HepG2 (cell line): ENCODE measurements at regions not wholly inside any gene's neighbourhood (a gene's known extent, or its start where the extent isn't known, plus 50 kb on each side); places are given as distances from the start of the nearest gene placed in this dataset.

Source experiments
- CEBPB ChIP-seq: IDR thresholded peaks from 2 replicates; pipeline ENCODE4 v1.6.1; 2011; ENCODE audit warnings: low read depth, low read length, improper control_type of control experiment, borderline replicate concordance
- FOXM1 ChIP-seq: sonication (generic); formaldehyde crosslinking; IDR thresholded peaks from 2 replicates; pipeline ENCODE4 v1.5.0; 2020; ENCODE audit warnings: missing genetic modification reagents
- GTF3A ChIP-seq: sonication (generic); formaldehyde crosslinking; conservative IDR thresholded peaks from 2 replicates; pipeline ENCODE4 v1.4.0; 2020; ENCODE audit warnings: mild to moderate bottlenecking, missing genetic modification reagents
- MEIS2 ChIP-seq: sonication (generic); formaldehyde crosslinking; IDR thresholded peaks from 2 replicates; pipeline ENCODE4 v1.9.0; 2021; ENCODE audit warnings: mild to moderate bottlenecking, missing genetic modification reagents
- NR2C2 ChIP-seq: sonication (generic); formaldehyde crosslinking; IDR thresholded peaks from 2 replicates; pipeline ENCODE4 v1.4.0; 2020; ENCODE audit warnings: missing genetic modification reagents, mild to moderate bottlenecking, moderate library complexity, borderline replicate concordance
- POLR2A ChIP-seq, 2 experiments: IDR thresholded peaks; 2 replicates each; pipeline ENCODE4 v1.6.1; 2011; ENCODE audit warnings: low read depth in 2 of 2, low read length in 2 of 2, mild to moderate bottlenecking in 1 of 2, moderate library complexity in 1 of 2; ENCODE audit not compliant: insufficient read depth in 1 of 2
- REPIN1 ChIP-seq: sonication (generic); formaldehyde crosslinking; IDR thresholded peaks from 2 replicates; pipeline ENCODE4 v1.8.0; 2022; ENCODE audit warnings: missing genetic modification reagents, low read depth, mild to moderate bottlenecking, borderline replicate concordance
- STAT5B ChIP-seq: sonication (generic); formaldehyde crosslinking; IDR thresholded peaks from 2 replicates; pipeline ENCODE4 v1.4.0; 2020; ENCODE audit warnings: missing genetic modification reagents
- ZFX ChIP-seq: sonication (generic); formaldehyde crosslinking; IDR thresholded peaks from 2 replicates; pipeline ENCODE4 v1.4.0; 2020; ENCODE audit warnings: mild to moderate bottlenecking, low read depth, missing genetic modification reagents, moderate library complexity
- TF ChIP-seq, protein P1 (sequence below): sonication (generic); formaldehyde crosslinking; IDR thresholded peaks from 2 replicates; pipeline ENCODE4 v1.5.0; 2020; ENCODE audit warnings: mild to moderate bottlenecking, missing genetic modification reagents, moderate library complexity
- TF ChIP-seq, protein P2 (sequence below): IDR thresholded peaks from 2 replicates; pipeline ENCODE4 v1.6.1; 2012; ENCODE audit warnings: low read length, improper control_type of control experiment
- TF ChIP-seq, protein P3 (sequence below): IDR thresholded peaks from 2 replicates; pipeline ENCODE4 v1.6.1; 2016; ENCODE audit warnings: mild to moderate bottlenecking, missing biosample characterization, missing genetic modification reagents
- TF ChIP-seq, protein P4 (sequence below): sonication (generic); formaldehyde crosslinking; IDR thresholded peaks from 2 replicates; pipeline ENCODE4 v1.4.0; 2020; ENCODE audit warnings: missing genetic modification reagents

DNA sequence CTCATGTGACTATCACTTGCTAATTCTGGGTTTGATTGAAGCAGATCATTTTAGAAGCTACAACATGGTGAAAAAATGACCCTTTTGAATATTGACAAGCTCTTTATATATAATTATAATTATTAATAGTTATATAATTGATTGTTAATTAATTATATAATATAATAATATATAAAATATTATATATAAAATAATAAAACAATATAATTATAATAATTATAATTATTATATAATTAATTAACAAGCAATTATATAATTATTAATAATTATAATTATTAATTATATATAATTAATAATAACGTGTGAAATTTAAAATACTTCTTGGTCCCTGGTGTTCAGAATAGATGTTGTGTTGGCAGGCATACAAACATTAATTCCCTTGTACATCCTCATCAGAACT is 404.1 kb upstream of the CDH19 start:
- no peak for TF ChIP-seq STAT5B (CRISPR knock-in tag)
- TF ChIP-seq, protein P1, sequence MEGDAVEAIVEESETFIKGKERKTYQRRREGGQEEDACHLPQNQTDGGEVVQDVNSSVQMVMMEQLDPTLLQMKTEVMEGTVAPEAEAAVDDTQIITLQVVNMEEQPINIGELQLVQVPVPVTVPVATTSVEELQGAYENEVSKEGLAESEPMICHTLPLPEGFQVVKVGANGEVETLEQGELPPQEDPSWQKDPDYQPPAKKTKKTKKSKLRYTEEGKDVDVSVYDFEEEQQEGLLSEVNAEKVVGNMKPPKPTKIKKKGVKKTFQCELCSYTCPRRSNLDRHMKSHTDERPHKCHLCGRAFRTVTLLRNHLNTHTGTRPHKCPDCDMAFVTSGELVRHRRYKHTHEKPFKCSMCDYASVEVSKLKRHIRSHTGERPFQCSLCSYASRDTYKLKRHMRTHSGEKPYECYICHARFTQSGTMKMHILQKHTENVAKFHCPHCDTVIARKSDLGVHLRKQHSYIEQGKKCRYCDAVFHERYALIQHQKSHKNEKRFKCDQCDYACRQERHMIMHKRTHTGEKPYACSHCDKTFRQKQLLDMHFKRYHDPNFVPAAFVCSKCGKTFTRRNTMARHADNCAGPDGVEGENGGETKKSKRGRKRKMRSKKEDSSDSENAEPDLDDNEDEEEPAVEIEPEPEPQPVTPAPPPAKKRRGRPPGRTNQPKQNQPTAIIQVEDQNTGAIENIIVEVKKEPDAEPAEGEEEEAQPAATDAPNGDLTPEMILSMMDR: no peak
- TF ChIP-seq NR2C2 (CRISPR knock-in tag): no peak
- no peak for TF ChIP-seq FOXM1 (CRISPR knock-in tag)
- no peak for TF ChIP-seq CEBPB
- TF ChIP-seq, protein P2, sequence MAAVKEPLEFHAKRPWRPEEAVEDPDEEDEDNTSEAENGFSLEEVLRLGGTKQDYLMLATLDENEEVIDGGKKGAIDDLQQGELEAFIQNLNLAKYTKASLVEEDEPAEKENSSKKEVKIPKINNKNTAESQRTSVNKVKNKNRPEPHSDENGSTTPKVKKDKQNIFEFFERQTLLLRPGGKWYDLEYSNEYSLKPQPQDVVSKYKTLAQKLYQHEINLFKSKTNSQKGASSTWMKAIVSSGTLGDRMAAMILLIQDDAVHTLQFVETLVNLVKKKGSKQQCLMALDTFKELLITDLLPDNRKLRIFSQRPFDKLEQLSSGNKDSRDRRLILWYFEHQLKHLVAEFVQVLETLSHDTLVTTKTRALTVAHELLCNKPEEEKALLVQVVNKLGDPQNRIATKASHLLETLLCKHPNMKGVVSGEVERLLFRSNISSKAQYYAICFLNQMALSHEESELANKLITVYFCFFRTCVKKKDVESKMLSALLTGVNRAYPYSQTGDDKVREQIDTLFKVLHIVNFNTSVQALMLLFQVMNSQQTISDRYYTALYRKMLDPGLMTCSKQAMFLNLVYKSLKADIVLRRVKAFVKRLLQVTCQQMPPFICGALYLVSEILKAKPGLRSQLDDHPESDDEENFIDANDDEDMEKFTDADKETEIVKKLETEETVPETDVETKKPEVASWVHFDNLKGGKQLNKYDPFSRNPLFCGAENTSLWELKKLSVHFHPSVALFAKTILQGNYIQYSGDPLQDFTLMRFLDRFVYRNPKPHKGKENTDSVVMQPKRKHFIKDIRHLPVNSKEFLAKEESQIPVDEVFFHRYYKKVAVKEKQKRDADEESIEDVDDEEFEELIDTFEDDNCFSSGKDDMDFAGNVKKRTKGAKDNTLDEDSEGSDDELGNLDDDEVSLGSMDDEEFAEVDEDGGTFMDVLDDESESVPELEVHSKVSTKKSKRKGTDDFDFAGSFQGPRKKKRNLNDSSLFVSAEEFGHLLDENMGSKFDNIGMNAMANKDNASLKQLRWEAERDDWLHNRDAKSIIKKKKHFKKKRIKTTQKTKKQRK: no peak
- TF ChIP-seq MEIS2 (CRISPR knock-in tag): no peak
- no peak for TF ChIP-seq GTF3A (CRISPR knock-in tag)
- TF ChIP-seq, protein P3, sequence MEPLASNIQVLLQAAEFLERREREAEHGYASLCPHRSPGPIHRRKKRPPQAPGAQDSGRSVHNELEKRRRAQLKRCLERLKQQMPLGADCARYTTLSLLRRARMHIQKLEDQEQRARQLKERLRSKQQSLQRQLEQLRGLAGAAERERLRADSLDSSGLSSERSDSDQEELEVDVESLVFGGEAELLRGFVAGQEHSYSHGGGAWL (CRISPR knock-in tag): no peak
- no peak for TF ChIP-seq REPIN1 (CRISPR knock-in tag)
- TF ChIP-seq POLR2A (IDR thresholded peaks at IDR 0.05; ENCODE audit: insufficient read depth in 1 of 2, low read depth in 2 of 2, low read length in 2 of 2): no peak
- TF ChIP-seq, protein P4, sequence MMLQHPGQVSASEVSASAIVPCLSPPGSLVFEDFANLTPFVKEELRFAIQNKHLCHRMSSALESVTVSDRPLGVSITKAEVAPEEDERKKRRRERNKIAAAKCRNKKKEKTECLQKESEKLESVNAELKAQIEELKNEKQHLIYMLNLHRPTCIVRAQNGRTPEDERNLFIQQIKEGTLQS (CRISPR knock-in tag): no peak
- TF ChIP-seq ZFX (CRISPR knock-in tag): no peak
